ENCODE measurements at regions not wholly inside any gene's neighbourhood (a gene's known extent, or its start where the extent isn't known, plus 50 kb on each side); places are given as distances from the start of the nearest gene placed in this dataset.

GRCh38 chr6:14048837-14049236 is 68.7 kb upstream of the CD83 start:
- H3K36me3 Mint-ChIP-seq (ENCODE audit: unreplicated experiment): peaks cover 2% of the 10 kb centered on the region
- no peak overlapping the region for H3K4me3 Mint-ChIP-seq (ENCODE audit: unreplicated experiment)
- TF ChIP-seq, protein P1, sequence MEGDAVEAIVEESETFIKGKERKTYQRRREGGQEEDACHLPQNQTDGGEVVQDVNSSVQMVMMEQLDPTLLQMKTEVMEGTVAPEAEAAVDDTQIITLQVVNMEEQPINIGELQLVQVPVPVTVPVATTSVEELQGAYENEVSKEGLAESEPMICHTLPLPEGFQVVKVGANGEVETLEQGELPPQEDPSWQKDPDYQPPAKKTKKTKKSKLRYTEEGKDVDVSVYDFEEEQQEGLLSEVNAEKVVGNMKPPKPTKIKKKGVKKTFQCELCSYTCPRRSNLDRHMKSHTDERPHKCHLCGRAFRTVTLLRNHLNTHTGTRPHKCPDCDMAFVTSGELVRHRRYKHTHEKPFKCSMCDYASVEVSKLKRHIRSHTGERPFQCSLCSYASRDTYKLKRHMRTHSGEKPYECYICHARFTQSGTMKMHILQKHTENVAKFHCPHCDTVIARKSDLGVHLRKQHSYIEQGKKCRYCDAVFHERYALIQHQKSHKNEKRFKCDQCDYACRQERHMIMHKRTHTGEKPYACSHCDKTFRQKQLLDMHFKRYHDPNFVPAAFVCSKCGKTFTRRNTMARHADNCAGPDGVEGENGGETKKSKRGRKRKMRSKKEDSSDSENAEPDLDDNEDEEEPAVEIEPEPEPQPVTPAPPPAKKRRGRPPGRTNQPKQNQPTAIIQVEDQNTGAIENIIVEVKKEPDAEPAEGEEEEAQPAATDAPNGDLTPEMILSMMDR (IDR thresholded peaks at IDR 0.05): no peak
- H3K27me3 Mint-ChIP-seq (ENCODE audit: unreplicated experiment): peaks cover 20% of the 10 kb centered on the region
- H3K4me1 Mint-ChIP-seq (ENCODE audit: unreplicated experiment): no peaks in the 10 kb centered on the region
- H3K27ac Mint-ChIP-seq (ENCODE audit: unreplicated experiment): no peak overlapping the region
- no peaks in the 10 kb centered on the region for H3K9me3 Mint-ChIP-seq (ENCODE audit: unreplicated experiment)
- no peak for DNase-seq (ENCODE audit: extremely low spot score, unreplicated experiment)

GRCh38 chr6:14051355-14051754 is 66.2 kb upstream of the CD83 start:
- TF ChIP-seq, protein P1 (IDR thresholded peaks at IDR 0.05): no peak
- Mint-ChIP-seq H3K9me3 (ENCODE audit: unreplicated experiment) (no peaks in the 10 kb centered on the region), H3K27ac (ENCODE audit: unreplicated experiment) (no peak overlapping the region), H3K4me3 (ENCODE audit: unreplicated experiment) (no peak overlapping the region), H3K27me3 (ENCODE audit: unreplicated experiment) (peaks cover 20% of the 10 kb centered on the region), H3K4me1 (ENCODE audit: unreplicated experiment) (no peaks in the 10 kb centered on the region), H3K36me3 (ENCODE audit: unreplicated experiment) (peaks cover 2% of the 10 kb centered on the region)
- DNase-seq (ENCODE audit: extremely low spot score, unreplicated experiment): no peak

GRCh38 chr6:14053811-14054210 is 63.8 kb upstream of the CD83 start:
- Mint-ChIP-seq H3K4me1 (ENCODE audit: unreplicated experiment) (peaks cover 3% of the 10 kb centered on the region), H3K9me3 (ENCODE audit: unreplicated experiment) (no peaks in the 10 kb centered on the region), H3K27me3 (ENCODE audit: unreplicated experiment) (peaks cover 14% of the 10 kb centered on the region), H3K27ac (ENCODE audit: unreplicated experiment) (no peak overlapping the region), H3K4me3 (ENCODE audit: unreplicated experiment) (no peak overlapping the region), H3K36me3 (ENCODE audit: unreplicated experiment) (no peaks in the 10 kb centered on the region)
- TF ChIP-seq, protein P1 (IDR thresholded peaks at IDR 0.05): no peak
- DNase-seq (ENCODE audit: extremely low spot score, unreplicated experiment): no peak

GRCh38 chr6:14055541-14055940 is 62.0 kb upstream of the CD83 start:
- no peaks in the 10 kb centered on the region for H3K36me3 Mint-ChIP-seq (ENCODE audit: unreplicated experiment)
- H3K27me3 Mint-ChIP-seq (ENCODE audit: unreplicated experiment): peaks cover under 1% of the 10 kb centered on the region
- peaks cover 5% of the 10 kb centered on the region for H3K4me1 Mint-ChIP-seq (ENCODE audit: unreplicated experiment)
- no peak overlapping the region for H3K27ac Mint-ChIP-seq (ENCODE audit: unreplicated experiment)
- TF ChIP-seq, protein P1 (IDR thresholded peaks at IDR 0.05): no peak
- no peak overlapping the region for H3K4me3 Mint-ChIP-seq (ENCODE audit: unreplicated experiment)
- no peaks in the 10 kb centered on the region for H3K9me3 Mint-ChIP-seq (ENCODE audit: unreplicated experiment)
- DNase-seq (ENCODE audit: extremely low spot score, unreplicated experiment): no peak

GRCh38 chr6:14058029-14058695 is 59.4 kb upstream of the CD83 start:
- no peak for DNase-seq (ENCODE audit: extremely low spot score, unreplicated experiment)
- H3K9me3 Mint-ChIP-seq (ENCODE audit: unreplicated experiment): peaks cover 11% of the 10 kb centered on the region
- H3K4me3 Mint-ChIP-seq (ENCODE audit: unreplicated experiment): no peak overlapping the region
- peaks cover 5% of the 10 kb centered on the region for H3K4me1 Mint-ChIP-seq (ENCODE audit: unreplicated experiment)
- no peak overlapping the region for H3K27ac Mint-ChIP-seq (ENCODE audit: unreplicated experiment)
- H3K36me3 Mint-ChIP-seq (ENCODE audit: unreplicated experiment): peaks cover 2% of the 10 kb centered on the region
- TF ChIP-seq, protein P1 (IDR thresholded peaks at IDR 0.05): no peak
- H3K27me3 Mint-ChIP-seq (ENCODE audit: unreplicated experiment): peaks cover 2% of the 10 kb centered on the region

All from osteocyte (in vitro differentiated cells).